ENCODE measurements at regions not wholly inside any gene's neighbourhood (a gene's known extent, or its start where the extent isn't known, plus 50 kb on each side); places are given as distances from the start of the nearest gene placed in this dataset.
"Not testable (repeated sequence)": the region's sequence is repeated elsewhere in the genome, so short reads cannot be mapped to it uniquely, and the experiment has no call there.

- DNase-seq: no peak
Measured at GRCh38 chr5:164224236-164224635, 718.8 kb downstream of the MAT2B start.

- DNase-seq: no peak
Measured at GRCh38 chr5:164224772-164225171, 719.4 kb downstream of the MAT2B start.

DNA sequence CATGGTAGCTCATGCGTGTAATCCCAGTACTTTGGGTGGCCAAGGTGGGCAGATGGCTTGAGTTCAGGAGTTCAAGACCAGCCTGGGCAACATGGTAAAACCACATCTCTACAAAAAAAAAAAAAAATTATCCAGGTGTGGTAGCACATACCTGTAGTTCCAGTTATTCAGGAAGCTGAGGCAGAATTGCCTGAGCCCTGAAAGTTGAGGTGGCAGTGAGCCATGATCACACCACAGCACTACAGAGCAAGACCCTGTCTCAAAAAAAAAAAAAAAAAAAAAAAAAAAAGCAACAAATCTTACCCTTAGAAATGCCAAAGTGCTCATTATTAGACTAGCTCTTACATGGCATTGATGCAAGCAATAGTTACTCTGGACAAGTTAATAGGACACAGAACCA is 724.9 kb downstream of the MAT2B start:
- no peak for DNase-seq

GRCh38 chr5:164233791-164234190 is 728.4 kb downstream of the MAT2B start:
- DNase-seq: no peak

DNA sequence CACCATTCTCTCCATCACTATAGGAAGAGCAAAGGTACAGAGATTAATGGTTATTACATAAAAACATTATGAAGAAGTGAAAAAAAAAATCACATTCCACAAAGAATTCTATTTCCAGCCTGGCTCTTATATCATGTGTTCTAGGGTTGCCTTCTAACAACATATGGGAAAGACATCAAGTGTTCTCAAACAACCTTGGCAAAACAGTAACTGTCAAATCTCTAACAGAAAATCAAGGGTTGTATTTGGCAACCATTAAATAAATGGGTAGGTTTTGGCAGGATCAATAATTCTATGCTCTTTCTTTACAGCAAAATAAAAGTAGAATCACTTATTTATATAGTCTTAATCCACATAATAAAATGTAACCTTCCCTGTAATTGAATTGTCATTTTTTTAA is 728.9 kb downstream of the MAT2B start:
- no peak for DNase-seq

- no peak for DNase-seq
Measured at GRCh38 chr5:164235300-164235891, 730.0 kb downstream of the MAT2B start.

DNA sequence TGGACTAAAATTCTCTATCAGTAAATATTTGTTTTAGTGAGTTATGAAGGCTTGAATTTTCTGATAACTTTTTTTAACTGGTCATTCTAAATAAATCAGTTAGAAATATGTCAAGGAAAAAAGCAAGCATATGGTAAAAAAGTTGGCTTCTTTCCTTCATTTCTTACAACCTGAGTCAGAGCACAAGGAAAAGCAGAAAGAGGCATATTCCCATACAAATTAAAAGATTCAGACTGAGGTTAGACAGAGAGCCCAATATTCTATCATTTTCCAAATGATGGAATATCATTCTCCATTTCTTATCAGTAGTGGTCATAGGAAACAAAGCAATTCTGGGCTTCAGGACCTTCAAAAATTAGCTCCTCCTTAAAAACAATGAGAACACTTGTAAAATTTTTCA is 732.1 kb downstream of the MAT2B start:
- DNase-seq: no peak

DNA sequence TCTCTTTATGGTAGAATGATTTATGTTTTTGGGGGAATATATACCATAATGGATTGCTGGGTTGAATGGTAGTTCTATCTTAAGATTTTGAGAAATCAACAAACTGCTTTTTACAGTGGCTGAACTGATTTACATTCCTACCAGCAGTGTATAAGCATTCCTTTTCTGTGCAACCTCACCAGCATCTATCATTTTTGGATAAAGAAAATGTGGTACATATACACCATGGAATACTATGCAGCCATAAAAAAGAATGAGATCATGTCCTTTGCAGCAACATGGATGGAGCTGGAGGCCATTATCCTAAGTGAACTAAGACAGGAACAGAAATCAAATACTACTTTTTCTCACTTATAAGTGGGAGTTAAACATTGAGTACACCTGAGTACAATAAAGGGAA is 746.4 kb downstream of the MAT2B start:
- DNase-seq: not testable (repeated sequence)

DNA sequence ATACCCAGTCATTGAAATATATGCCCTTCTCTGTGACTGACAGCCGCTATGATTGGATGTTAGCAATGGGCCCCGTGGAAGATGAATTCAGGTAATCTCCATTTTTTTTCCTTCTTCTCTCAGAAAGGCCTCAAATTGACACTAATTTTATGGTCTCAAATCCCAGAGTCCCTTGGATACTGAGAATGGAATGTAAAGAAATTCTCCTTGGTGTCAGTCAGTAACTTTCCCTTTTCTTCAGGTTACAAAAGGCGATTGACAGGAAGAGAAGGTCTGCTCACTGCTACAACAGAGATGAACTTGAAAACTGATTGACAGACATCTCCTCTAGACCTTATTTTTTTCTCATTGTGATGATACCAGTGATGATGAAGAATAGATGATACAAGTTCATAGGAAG is 748.3 kb downstream of the MAT2B start:
- no peak for DNase-seq

GRCh38 chr5:164255598-164256213 is 750.3 kb downstream of the MAT2B start:
- DNase-seq: no peak

DNA sequence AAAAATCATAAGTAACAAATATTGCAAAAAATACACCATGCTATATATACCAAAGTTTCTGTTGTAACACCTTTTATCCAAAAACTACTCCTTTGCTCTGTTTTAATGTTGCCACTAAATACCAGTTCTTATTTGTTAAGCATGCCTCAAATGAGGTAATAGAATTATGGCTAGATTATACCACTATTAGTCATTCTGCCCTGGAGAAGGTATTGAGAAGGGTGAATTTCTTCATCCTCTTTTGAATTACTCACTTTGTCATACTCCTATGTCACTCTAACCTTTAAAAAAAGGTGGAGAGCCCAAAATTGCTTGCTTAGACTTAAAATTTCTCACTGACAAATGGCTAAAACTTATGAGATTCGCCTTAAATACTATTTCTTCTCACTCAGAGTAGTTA is 750.9 kb downstream of the MAT2B start:
- DNase-seq: no peak

- no peak for DNase-seq
Measured at GRCh38 chr5:164256954-164257353, 751.5 kb downstream of the MAT2B start.

DNA sequence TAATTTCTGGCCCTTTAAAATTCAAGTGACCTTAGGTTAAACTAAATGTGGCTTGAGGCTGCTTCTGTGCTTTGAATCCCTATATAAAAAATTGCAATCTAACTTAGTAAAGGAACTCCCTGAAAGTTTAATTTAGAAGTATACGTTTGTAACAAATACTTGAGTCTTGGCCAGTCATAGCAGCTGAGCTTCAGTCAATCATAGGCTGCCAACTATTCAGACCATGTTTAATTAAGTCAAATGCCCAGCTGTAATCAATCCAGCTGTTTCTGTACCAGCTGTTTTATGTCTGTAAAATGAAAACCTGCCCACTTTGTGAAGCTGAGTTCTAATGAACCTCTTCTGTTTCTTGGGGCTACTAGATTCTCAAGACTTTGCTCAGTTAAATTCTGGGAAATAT is 760.1 kb downstream of the MAT2B start:
- DNase-seq: no peak

DNA sequence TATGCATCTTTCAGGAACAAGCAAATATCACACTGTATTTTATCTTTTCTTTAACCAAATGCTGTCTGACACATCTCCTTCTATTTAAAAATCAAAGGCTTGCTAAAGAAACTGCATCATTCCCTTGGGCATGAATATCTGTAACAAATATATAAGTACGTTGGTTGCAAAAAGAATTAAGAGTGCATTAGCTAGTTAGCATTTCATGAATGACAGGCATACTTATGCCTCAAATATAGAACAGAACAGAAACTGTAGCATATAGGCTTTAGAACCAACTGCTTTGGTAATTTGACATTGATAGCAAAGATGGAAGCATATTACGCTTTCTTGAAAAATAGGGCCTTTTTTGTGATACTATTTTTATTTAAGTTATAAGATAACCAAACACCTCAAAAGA is 761.2 kb downstream of the MAT2B start:
- DNase-seq: no peak

DNA sequence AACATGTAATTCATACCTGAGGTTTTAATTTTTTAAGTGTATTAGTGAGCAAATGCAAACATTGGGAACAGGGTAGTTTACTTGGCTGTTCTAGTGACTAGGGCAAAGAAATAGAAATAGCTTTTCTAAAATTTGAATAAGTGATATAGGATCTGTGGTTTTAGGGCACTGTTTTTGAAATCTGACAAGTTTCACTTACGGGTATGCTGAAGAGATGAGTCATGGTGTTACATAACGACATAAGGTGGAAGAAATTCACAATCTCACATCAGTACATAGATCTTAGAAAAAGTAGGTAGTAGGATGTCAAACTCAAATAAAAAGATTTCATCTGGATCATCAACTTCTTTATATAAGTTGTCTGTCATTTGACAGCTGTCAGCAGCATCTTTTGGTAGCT is 772.3 kb downstream of the MAT2B start:
- DNase-seq: no peak

GRCh38 chr5:164289526-164289925 is 784.1 kb downstream of the MAT2B start:
- DNase-seq: no peak

DNA sequence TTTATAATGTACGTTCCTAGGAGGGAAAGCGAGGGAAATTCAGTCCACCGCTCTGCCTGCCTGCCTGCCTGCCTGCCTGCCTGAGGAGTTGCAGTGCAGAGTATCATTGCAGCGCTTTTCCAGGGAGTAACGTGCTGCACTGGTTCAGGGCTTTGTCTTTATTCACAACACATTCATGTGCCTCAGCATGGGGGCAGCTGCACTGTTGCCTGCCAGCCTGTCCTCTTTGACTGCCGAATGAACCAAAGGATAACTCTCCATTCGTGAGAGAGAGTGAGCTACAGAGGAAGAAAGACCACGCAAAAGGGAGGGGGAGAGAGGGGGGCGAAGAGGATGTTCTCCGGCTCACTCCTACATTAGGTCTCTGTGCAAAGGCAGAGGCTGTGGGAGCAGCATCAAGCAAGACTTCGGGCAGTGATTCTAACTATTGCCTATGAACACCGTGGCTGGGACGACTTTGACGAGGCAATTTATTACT is 791.2 kb downstream of the MAT2B start:
- DNase-seq: peak; percentile 3

- DNase-seq: no peak
Measured at GRCh38 chr5:164298165-164298564, 792.7 kb downstream of the MAT2B start.

GRCh38 chr5:164300295-164300694 is 794.9 kb downstream of the MAT2B start:
- DNase-seq: no peak

GRCh38 chr5:164301136-164301535 is 795.7 kb downstream of the MAT2B start:
- DNase-seq: no peak

DNA sequence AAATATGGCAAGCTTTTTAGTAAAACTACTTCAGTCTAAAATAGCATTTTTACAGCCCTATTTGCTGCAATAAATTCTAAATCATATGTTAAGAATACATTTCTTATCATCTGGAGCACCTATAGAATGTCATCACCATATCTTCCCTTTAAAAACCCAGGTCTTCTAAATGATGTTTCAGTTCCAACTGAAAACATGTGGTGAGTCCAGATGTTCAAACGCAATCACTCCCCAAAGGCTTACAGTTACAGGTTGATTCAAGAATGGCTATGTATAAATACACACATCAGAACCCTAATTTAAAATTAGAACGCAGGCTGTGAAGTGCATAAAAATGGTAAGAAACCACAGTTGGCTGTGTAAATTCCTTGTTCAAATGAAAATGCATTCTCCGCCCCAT is 796.3 kb downstream of the MAT2B start:
- no peak for DNase-seq

DNA sequence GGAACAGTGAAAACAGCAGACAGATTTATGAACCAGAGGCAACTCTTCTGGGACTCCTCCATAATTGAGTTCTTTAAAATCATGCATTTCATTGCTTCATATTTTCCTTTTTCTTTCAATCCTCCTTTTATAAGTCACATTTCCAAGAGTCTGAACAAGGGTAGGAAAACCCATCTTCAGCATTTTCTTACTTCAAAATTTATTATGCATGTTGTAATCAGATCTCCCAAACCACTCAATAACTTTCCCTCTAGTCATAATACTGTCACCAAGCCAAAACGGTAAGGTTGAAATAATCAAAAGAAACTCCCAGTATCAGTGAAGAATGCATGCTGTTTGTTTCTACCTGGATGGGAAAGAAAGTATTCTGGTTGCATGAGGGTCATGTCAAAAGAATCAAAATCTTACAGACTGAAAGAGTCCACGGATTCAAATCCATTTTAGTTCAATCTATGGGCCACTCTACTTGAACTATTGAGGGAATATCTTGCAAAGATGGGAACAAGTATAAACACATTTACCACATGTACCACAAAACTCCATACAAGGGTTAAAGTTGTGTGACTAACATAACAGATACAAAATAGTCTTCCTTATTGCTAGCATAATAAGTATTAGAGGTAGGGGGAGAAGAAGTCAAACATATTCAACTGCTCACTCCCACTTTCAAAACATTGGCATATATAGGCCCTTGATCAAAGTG is 797.3 kb downstream of the MAT2B start:
- DNase-seq: no peak

GRCh38 chr5:164303646-164304215 is 798.3 kb downstream of the MAT2B start:
- DNase-seq: no peak

DNA sequence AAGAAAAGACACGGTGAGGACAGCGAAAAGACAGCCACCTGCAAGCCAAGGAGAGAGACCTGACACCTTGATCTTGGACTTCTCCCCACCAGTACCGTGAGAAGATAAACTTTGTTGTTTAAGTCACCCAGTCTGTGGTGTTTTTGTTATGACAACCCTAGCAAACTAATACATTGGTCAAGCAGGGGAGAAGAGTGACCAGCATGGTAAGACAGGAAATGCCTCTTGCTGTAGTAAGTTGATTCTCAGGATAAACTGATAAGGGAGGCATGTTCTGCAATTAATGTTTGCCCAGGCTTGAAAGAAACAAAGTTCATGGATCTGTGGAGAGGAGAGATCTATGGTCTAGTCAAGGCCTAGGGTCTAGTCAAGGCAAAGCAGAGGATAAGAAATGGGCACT is 801.2 kb downstream of the MAT2B start:
- DNase-seq: no peak

Measured in midbrain (tissue), 1 donor.